ENCODE measurements at regions not wholly inside any gene's neighbourhood (a gene's known extent, or its start where the extent isn't known, plus 50 kb on each side); places are given as distances from the start of the nearest gene placed in this dataset.

- TF ChIP-seq, protein P1, sequence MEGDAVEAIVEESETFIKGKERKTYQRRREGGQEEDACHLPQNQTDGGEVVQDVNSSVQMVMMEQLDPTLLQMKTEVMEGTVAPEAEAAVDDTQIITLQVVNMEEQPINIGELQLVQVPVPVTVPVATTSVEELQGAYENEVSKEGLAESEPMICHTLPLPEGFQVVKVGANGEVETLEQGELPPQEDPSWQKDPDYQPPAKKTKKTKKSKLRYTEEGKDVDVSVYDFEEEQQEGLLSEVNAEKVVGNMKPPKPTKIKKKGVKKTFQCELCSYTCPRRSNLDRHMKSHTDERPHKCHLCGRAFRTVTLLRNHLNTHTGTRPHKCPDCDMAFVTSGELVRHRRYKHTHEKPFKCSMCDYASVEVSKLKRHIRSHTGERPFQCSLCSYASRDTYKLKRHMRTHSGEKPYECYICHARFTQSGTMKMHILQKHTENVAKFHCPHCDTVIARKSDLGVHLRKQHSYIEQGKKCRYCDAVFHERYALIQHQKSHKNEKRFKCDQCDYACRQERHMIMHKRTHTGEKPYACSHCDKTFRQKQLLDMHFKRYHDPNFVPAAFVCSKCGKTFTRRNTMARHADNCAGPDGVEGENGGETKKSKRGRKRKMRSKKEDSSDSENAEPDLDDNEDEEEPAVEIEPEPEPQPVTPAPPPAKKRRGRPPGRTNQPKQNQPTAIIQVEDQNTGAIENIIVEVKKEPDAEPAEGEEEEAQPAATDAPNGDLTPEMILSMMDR (IDR thresholded peaks at IDR 0.05) = no peak
- no peak for TF ChIP-seq POLR2A (IDR thresholded peaks at IDR 0.05)
These were observed 207.4 kb upstream of the TWIST2 start for GRCh38 chr2:238640486-238640885.
